ENCODE measurements at regions not wholly inside any gene's neighbourhood (a gene's known extent, or its start where the extent isn't known, plus 50 kb on each side); places are given as distances from the start of the nearest gene placed in this dataset.

DNA sequence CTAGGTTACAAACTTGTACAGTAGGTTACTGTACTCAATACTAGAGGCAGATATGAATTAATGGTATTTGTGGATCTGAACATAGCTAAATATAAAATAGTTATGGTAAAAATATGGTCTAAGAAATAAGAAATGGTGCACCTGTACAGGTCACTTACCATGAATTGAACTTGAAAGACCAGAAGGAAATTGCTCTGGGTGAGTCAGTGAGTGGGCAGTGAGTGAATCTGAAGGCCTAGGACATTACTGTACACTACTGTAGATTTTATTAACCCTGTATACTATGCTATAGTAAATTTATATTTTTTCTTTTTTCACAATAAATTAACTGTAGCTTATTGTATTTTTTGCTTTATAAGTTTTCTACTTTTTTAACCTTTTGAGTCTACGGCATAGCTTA lies 1020.4 kb downstream of the CDH18 start:
- DNase-seq (no peak), ATAC-seq (no peak)
- no peak overlapping the region for H3K4me3 Mint-ChIP-seq
- H3K27ac Mint-ChIP-seq = no peak overlapping the region
- no peaks in the 10 kb centered on the region for H3K4me1 Mint-ChIP-seq (ENCODE audit: low read depth)
- CTCF ChIA-PET = no interaction called here
- H3K36me3 Mint-ChIP-seq (ENCODE audit: low read depth) = no peaks in the 10 kb centered on the region
- H3K9me3 Mint-ChIP-seq = peaks cover 2% of the 10 kb centered on the region
- POLR2A ChIA-PET = no interaction called here
- intact Hi-C loops (cut with micrococcal nuclease) = no loop called here
- H3K27me3 Mint-ChIP-seq = no peaks in the 10 kb centered on the region
- TF ChIP-seq, protein P1, sequence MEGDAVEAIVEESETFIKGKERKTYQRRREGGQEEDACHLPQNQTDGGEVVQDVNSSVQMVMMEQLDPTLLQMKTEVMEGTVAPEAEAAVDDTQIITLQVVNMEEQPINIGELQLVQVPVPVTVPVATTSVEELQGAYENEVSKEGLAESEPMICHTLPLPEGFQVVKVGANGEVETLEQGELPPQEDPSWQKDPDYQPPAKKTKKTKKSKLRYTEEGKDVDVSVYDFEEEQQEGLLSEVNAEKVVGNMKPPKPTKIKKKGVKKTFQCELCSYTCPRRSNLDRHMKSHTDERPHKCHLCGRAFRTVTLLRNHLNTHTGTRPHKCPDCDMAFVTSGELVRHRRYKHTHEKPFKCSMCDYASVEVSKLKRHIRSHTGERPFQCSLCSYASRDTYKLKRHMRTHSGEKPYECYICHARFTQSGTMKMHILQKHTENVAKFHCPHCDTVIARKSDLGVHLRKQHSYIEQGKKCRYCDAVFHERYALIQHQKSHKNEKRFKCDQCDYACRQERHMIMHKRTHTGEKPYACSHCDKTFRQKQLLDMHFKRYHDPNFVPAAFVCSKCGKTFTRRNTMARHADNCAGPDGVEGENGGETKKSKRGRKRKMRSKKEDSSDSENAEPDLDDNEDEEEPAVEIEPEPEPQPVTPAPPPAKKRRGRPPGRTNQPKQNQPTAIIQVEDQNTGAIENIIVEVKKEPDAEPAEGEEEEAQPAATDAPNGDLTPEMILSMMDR (IDR thresholded peaks at IDR 0.05) = no peak

DNA sequence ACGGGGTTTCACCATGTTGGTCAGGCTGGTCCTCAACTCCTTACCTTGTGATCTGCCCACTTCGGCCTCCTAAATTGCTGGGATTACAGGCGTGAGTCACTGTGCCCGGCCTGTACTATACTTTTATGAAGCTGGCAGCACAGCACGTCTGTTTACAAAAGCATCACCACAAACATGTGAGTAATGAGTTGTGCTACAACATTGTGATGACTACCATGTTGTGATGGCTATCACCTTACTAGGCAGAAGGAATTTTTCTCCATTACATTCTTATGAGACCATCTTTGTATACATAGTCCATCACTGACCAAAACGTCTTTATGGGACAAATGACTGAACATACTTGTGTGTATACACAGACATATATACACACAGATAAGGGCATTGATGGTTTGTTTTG lies 1019.0 kb downstream of the CDH18 start:
- TF ChIP-seq, protein P1 (IDR thresholded peaks at IDR 0.05) = no peak
- Mint-ChIP-seq H3K4me3 (no peak overlapping the region), H3K27ac (no peak overlapping the region), H3K4me1 (ENCODE audit: low read depth) (no peaks in the 10 kb centered on the region), H3K9me3 (peaks cover 2% of the 10 kb centered on the region), H3K27me3 (no peaks in the 10 kb centered on the region), H3K36me3 (ENCODE audit: low read depth) (no peaks in the 10 kb centered on the region)
- CTCF ChIA-PET = no interaction called here
- DNase-seq = no peak
- no peak for ATAC-seq
- POLR2A ChIA-PET = no interaction called here
- intact Hi-C loops (cut with micrococcal nuclease) = no loop called here

DNA sequence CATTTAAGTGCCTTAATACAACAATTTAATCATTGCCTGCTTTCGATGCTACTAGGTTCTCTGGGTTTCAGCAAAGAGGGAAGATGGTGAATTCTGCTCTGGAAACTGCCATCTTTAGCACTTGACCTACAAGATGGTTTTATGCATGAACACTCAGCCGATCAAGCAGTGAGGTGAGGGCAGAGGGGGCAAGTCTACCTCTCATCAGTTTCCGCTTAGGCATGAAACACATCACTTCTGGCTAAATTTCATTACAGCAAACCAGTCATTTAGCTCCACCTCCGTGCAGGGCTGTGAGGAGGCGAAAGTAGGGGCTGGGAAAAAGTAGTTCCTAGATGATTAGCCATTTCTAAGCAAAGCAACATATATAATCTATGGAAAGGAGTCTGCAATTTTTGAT lies 1018.0 kb downstream of the CDH18 start:
- no peaks in the 10 kb centered on the region for H3K27me3 Mint-ChIP-seq
- intact Hi-C loops (cut with micrococcal nuclease) = no loop called here
- H3K27ac Mint-ChIP-seq = no peak overlapping the region
- no peak for DNase-seq
- no peaks in the 10 kb centered on the region for H3K4me1 Mint-ChIP-seq (ENCODE audit: low read depth)
- TF ChIP-seq, protein P1 (IDR thresholded peaks at IDR 0.05) = no peak
- H3K36me3 Mint-ChIP-seq (ENCODE audit: low read depth) = no peaks in the 10 kb centered on the region
- H3K4me3 Mint-ChIP-seq = no peak overlapping the region
- ATAC-seq = no peak
- CTCF ChIA-PET = no interaction called here
- H3K9me3 Mint-ChIP-seq = no peaks in the 10 kb centered on the region
- POLR2A ChIA-PET = interaction anchor here (0.7 kb wide), 1 partner anchor 393 kb away, joined by 3 read pairs; no protein-coding TSS in a partner anchor

DNA sequence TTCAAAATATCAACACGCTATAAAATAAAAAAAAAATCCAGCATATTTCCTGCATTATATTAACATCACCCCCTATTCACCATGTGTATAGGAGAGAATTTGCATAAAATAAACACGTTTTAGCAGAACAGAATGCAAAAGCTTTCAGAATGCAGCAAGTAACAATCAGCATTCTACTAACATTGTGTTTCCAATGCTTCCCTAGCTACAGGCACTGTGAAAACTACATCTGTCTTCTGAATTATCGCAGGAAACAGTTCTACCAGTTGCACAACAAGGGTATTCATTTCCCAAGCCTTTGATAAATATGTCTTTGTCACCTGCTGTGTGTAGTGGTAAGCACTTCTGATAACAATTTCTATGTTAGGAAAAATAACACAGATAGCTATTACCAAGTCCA lies 1015.8 kb downstream of the CDH18 start:
- DNase-seq (no peak), ATAC-seq (no peak)
- intact Hi-C loops (cut with micrococcal nuclease) = no loop called here
- no peak overlapping the region for H3K4me3 Mint-ChIP-seq
- ChIA-PET POLR2A (no interaction called here), CTCF (no interaction called here)
- H3K9me3 Mint-ChIP-seq = no peaks in the 10 kb centered on the region
- no peaks in the 10 kb centered on the region for H3K36me3 Mint-ChIP-seq (ENCODE audit: low read depth)
- no peak overlapping the region for H3K27ac Mint-ChIP-seq
- H3K4me1 Mint-ChIP-seq (ENCODE audit: low read depth) = no peaks in the 10 kb centered on the region
- H3K27me3 Mint-ChIP-seq = no peaks in the 10 kb centered on the region
- TF ChIP-seq, protein P1 (IDR thresholded peaks at IDR 0.05) = no peak

DNA sequence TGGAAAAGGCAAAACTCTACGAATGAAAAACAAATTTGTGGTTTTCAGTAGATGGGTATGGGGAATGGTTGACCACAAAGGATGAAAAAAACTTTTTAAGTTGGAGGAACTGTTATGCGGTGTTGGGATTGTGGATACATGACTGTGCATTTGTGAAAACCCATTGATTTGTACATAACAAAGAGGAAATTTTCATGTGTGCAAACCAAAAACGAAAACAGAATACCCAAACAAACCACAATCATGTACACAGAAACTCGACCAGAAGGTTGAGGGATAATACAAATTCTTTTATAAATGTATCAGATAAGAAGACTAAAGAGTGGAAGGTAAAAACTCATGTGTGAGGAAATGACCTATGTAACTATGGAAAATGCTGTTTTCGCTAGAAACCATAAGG lies 1012.4 kb downstream of the CDH18 start:
- no peaks in the 10 kb centered on the region for H3K36me3 Mint-ChIP-seq (ENCODE audit: low read depth)

More for the DNA sequence above, 1012.4 kb downstream of the CDH18 start:
- peaks cover 2% of the 10 kb centered on the region for H3K9me3 Mint-ChIP-seq
- no peaks in the 10 kb centered on the region for H3K4me1 Mint-ChIP-seq (ENCODE audit: low read depth)
- POLR2A ChIA-PET = no interaction called here
- no peak overlapping the region for H3K4me3 Mint-ChIP-seq
- TF ChIP-seq, protein P1 (IDR thresholded peaks at IDR 0.05) = no peak
- no peak for ATAC-seq
- H3K27me3 Mint-ChIP-seq = no peaks in the 10 kb centered on the region
- intact Hi-C loops (cut with micrococcal nuclease) = no loop called here
- H3K27ac Mint-ChIP-seq = no peak overlapping the region
- CTCF ChIA-PET = no interaction called here
- no peak for DNase-seq

All from activated CD8-positive, alpha-beta T cell treated with anti-CD3 and anti-CD28 coated beads for 36 hours (primary cell).